Fibroblast of lung (primary cell): ENCODE measurements at regions not wholly inside any gene's neighbourhood (a gene's known extent, or its start where the extent isn't known, plus 50 kb on each side); places are given as distances from the start of the nearest gene placed in this dataset.

Experiments used
- DNase-seq, 2 donors: peaks; one replicate each; pipeline versions ENCODE4 v3.0.0 to v3.0.0-alpha.2; 2010; ENCODE audit warnings: low read depth in 2 of 2
- H2AFZ ChIP-seq: 2 replicates; pipeline ENCODE4 v1.5.1; 2012; ENCODE audit warnings: low read length, control low read depth, inconsistent platforms
- H3K27ac ChIP-seq: 2 replicates; pipeline ENCODE4 v1.5.1; 2011; ENCODE audit warnings: low read length, control low read depth; ENCODE audit not compliant: insufficient read depth
- H3K27me3 ChIP-seq: 2 replicates; pipeline ENCODE4 v1.5.1; 2011; ENCODE audit warnings: mild to moderate bottlenecking, low read length; ENCODE audit not compliant: control insufficient read depth, insufficient read depth
- H3K36me3 ChIP-seq: 2 replicates; pipeline ENCODE4 v1.5.1; 2011; ENCODE audit warnings: low read length; ENCODE audit not compliant: control insufficient read depth, insufficient read depth
- H3K4me1 ChIP-seq: 2 replicates; pipeline ENCODE4 v1.5.1; 2011; ENCODE audit warnings: low read length; ENCODE audit not compliant: control insufficient read depth, insufficient read depth; ENCODE audit errors: extremely low read depth
- H3K4me2 ChIP-seq: 2 replicates; pipeline ENCODE4 v1.5.1; 2011; ENCODE audit warnings: low read length, control low read depth; ENCODE audit not compliant: insufficient read depth; ENCODE audit errors: extremely low read depth
- H3K4me3 ChIP-seq, 4 experiments: fragments of 200-600 bp in 1 of 4; sonication (generic) in 1 of 4; replicated peaks in 1 of 4; 2 replicates each; pipeline ENCODE4 v1.5.1; 2011 to 2016; ENCODE audit warnings: low read length in 4 of 4, low read depth in 3 of 4, mild to moderate bottlenecking in 3 of 4, control low read depth in 2 of 4, inconsistent platforms in 1 of 4, mixed read lengths in 1 of 4; ENCODE audit not compliant: insufficient read depth in 1 of 4; ENCODE audit errors: control extremely low read depth in 1 of 4
- H3K79me2 ChIP-seq: 2 replicates; pipeline ENCODE4 v1.5.1; 2012; ENCODE audit warnings: mild to moderate bottlenecking, low read length, inconsistent platforms; ENCODE audit not compliant: control insufficient read depth, insufficient read depth
- H3K9ac ChIP-seq: 2 replicates; pipeline ENCODE4 v1.5.1; 2011; ENCODE audit warnings: mild to moderate bottlenecking, low read length, control low read depth; ENCODE audit not compliant: insufficient read depth
- H3K9me3 ChIP-seq: 2 replicates; pipeline ENCODE4 v1.5.1; 2012; ENCODE audit warnings: low read depth, low read length; ENCODE audit not compliant: control insufficient read depth, insufficient read depth
- H4K20me1 ChIP-seq: 2 replicates; pipeline ENCODE4 v1.5.1; 2011; ENCODE audit warnings: low read length; ENCODE audit not compliant: control insufficient read depth, insufficient read depth; ENCODE audit errors: extremely low read depth
- CTCF ChIP-seq, 2 donors: IDR thresholded peaks in 1 of 2; conservative IDR thresholded peaks in 1 of 2; 1 replicate in 1 of 2; 2 replicates in 1 of 2; pipeline ENCODE4 v1.5.1; 2011 to 2012; ENCODE audit warnings: low read length in 2 of 2, control low read depth in 1 of 2, inconsistent platforms in 1 of 2, low read depth in 1 of 2, mild to moderate bottlenecking in 1 of 2
- EZH2 ChIP-seq: IDR thresholded peaks from 2 replicates; pipeline ENCODE4 v1.5.1; 2012; ENCODE audit warnings: low read length, control low read depth, mild to moderate bottlenecking; ENCODE audit errors: missing control alignments

- no peaks in the 10 kb centered on the region for H4K20me1 ChIP-seq
- no peak overlapping the region for H2AFZ ChIP-seq
- no peak overlapping the region for H3K27ac ChIP-seq
- no peaks in the 10 kb centered on the region for H3K36me3 ChIP-seq
- TF ChIP-seq EZH2 (no peak), CTCF (conservative IDR thresholded peaks at IDR 0.05 in 1 of 2, IDR thresholded peaks at IDR 0.05 in 1 of 2; ENCODE audit: low read depth in 1 of 2, low read length in 2 of 2) (no peak)
- H3K4me2 ChIP-seq = no peak overlapping the region
- H3K27me3 ChIP-seq = no peaks in the 10 kb centered on the region
- H3K4me3 ChIP-seq = no peak overlapping the region
- no peak overlapping the region for H3K9ac ChIP-seq
- no peaks in the 10 kb centered on the region for H3K4me1 ChIP-seq
- no peaks in the 10 kb centered on the region for H3K9me3 ChIP-seq
- no peaks in the 10 kb centered on the region for H3K79me2 ChIP-seq
- DNase-seq = no peak
Measured at GRCh38 chr7:49396229-49396628, 377.2 kb upstream of the VWC2 start.

- DNase-seq = no peak
- no peak overlapping the region for H3K4me3 ChIP-seq
- no peaks in the 10 kb centered on the region for H3K4me1 ChIP-seq
Measured at GRCh38 chr7:49397750-49398149, 375.7 kb upstream of the VWC2 start.

GRCh38 chr7:49398236-49398635, 375.2 kb upstream of the VWC2 start:
- TF ChIP-seq CTCF (conservative IDR thresholded peaks at IDR 0.05 in 1 of 2, IDR thresholded peaks at IDR 0.05 in 1 of 2; ENCODE audit: low read depth in 1 of 2, low read length in 2 of 2) = no peak
- TF ChIP-seq EZH2 = no peak
- no peaks in the 10 kb centered on the region for H3K79me2 ChIP-seq
- H3K36me3 ChIP-seq = no peaks in the 10 kb centered on the region
- no peaks in the 10 kb centered on the region for H3K4me1 ChIP-seq
- H3K27ac ChIP-seq = no peak overlapping the region
- no peaks in the 10 kb centered on the region for H4K20me1 ChIP-seq
- H3K9me3 ChIP-seq = no peaks in the 10 kb centered on the region
- no peaks in the 10 kb centered on the region for H3K27me3 ChIP-seq
- no peak overlapping the region for H3K4me3 ChIP-seq
- H2AFZ ChIP-seq = no peak overlapping the region
- DNase-seq = peak in 1 of 2 donors; percentile 3
- no peak overlapping the region for H3K9ac ChIP-seq
- H3K4me2 ChIP-seq = no peak overlapping the region

More at GRCh38 chr7:49397750-49398149, 375.7 kb upstream of the VWC2 start:
- no peak overlapping the region for H3K4me2 ChIP-seq
- no peaks in the 10 kb centered on the region for H3K27me3 ChIP-seq
- H3K79me2 ChIP-seq = no peaks in the 10 kb centered on the region
- no peak overlapping the region for H2AFZ ChIP-seq
- H3K36me3 ChIP-seq = no peaks in the 10 kb centered on the region
- H3K9ac ChIP-seq = no peak overlapping the region
- H3K27ac ChIP-seq = no peak overlapping the region
- TF ChIP-seq EZH2 (no peak), CTCF (conservative IDR thresholded peaks at IDR 0.05 in 1 of 2, IDR thresholded peaks at IDR 0.05 in 1 of 2; ENCODE audit: low read depth in 1 of 2, low read length in 2 of 2) (no peak)
- H3K9me3 ChIP-seq = no peaks in the 10 kb centered on the region
- no peaks in the 10 kb centered on the region for H4K20me1 ChIP-seq
